OCI-LY7 (cell line): ENCODE measurements at regions not wholly inside any gene's neighbourhood (a gene's known extent, or its start where the extent isn't known, plus 50 kb on each side); places are given as distances from the start of the nearest gene placed in this dataset.
"Not testable (repeated sequence)": the region's sequence is repeated elsewhere in the genome, so short reads cannot be mapped to it uniquely, and the experiment has no call there.

Experiments
- BruUV-seq: library from RNA; stranded (reverse); fragments of 400-500 nt; replicated peaks from 2 replicates; lab custom pipeline; 2021; lab: Mats Ljungman, UMichigan
- CTCF ChIA-PET: fragments of 300-600 bp; sonication (Branson Sonifier 250); formaldehyde crosslinking; loops from one replicate; lab custom pipeline; 2022; ENCODE audit warnings: antibody characterized with exemption; ENCODE audit not compliant: unreplicated experiment; lab: Charles Lee
- POLR2A ChIA-PET: fragments of 300-600 bp; sonication (Branson Sonifier 250); formaldehyde crosslinking; loops from one replicate; lab custom pipeline; 2022; ENCODE audit warnings: antibody characterized with exemption; lab: Charles Lee
- DNase-seq: peaks from one replicate; pipeline ENCODE4 v3.0.0-alpha.2; 2015; ENCODE audit warnings: low spot score
- H2AFZ ChIP-seq: fragments of 200-600 bp; sonication (generic), shearing (Covaris generic); 2 replicates; pipeline ENCODE4 v1.6.1; 2014; ENCODE audit warnings: mild to moderate bottlenecking, antibody characterized with exemption, low read length, moderate library complexity
- H3K27ac ChIP-seq: fragments of 200-600 bp; sonication (generic); 2 replicates; pipeline ENCODE4 v1.5.1; 2014; ENCODE audit warnings: mixed run types, low read depth, mild to moderate bottlenecking, moderate library complexity, low read length, inconsistent platforms; ENCODE audit not compliant: poor library complexity, severe bottlenecking
- H3K36me3 ChIP-seq: fragments of 200-600 bp; sonication (generic); 2 replicates; pipeline ENCODE4 v1.6.1; 2014; ENCODE audit warnings: mild to moderate bottlenecking, antibody characterized with exemption, low read length, moderate library complexity, mixed read lengths; ENCODE audit not compliant: insufficient read depth
- H3K4me1 ChIP-seq: fragments of 200-600 bp; sonication (generic); 2 replicates; pipeline ENCODE4 v1.5.1; 2014; ENCODE audit warnings: mild to moderate bottlenecking, low read length; ENCODE audit not compliant: insufficient read depth, poor library complexity, severe bottlenecking
- H3K4me2 ChIP-seq: fragments of 200-600 bp; sonication (generic); 2 replicates; pipeline ENCODE4 v1.6.1; 2014; ENCODE audit warnings: mild to moderate bottlenecking, low read length
- H3K4me3 ChIP-seq: fragments of 200-600 bp; sonication (generic); 2 replicates; pipeline ENCODE4 v1.5.1; 2014; ENCODE audit warnings: mild to moderate bottlenecking, low read depth, low read length; ENCODE audit not compliant: poor library complexity, severe bottlenecking
- H3K79me2 ChIP-seq: fragments of 200-600 bp; sonication (generic); 2 replicates; pipeline ENCODE4 v1.6.1; 2016; ENCODE audit warnings: low read depth, mild to moderate bottlenecking, low read length, moderate library complexity, mixed read lengths; ENCODE audit not compliant: insufficient read depth
- H3K9me2 ChIP-seq: fragments of 200-600 bp; sonication (generic); 2 replicates; pipeline ENCODE4 v1.6.1; 2016; ENCODE audit warnings: mild to moderate bottlenecking, low read length, mixed read lengths; ENCODE audit not compliant: insufficient read depth
- H3K9me3 ChIP-seq: fragments of 200-600 bp; sonication (generic); 2 replicates; pipeline ENCODE4 v1.6.1; 2014; ENCODE audit warnings: mild to moderate bottlenecking, mixed run types, low read length, mixed read lengths
- H4K20me1 ChIP-seq: fragments of 200-600 bp; sonication (generic); 2 replicates; pipeline ENCODE4 v1.6.1; 2014; ENCODE audit warnings: mild to moderate bottlenecking, antibody characterized with exemption, low read length, moderate library complexity, mixed read lengths; ENCODE audit not compliant: insufficient read depth
- EZH2phosphoT487 ChIP-seq: fragments of 200-600 bp; sonication (generic); IDR thresholded peaks from 2 replicates; pipeline ENCODE4 v1.6.1; 2018; ENCODE audit warnings: low read depth, borderline replicate concordance, mild to moderate bottlenecking, mixed run types, antibody characterized with exemption, low read length, moderate library complexity, mixed read lengths
- intact Hi-C: fragments of 100-400 bp; cut with micrococcal nuclease; formaldehyde crosslinking; loops from one replicate; pipeline ENCODE4 v1.10.0; 2022; ENCODE audit not compliant: unreplicated experiment
- TF ChIP-seq, protein P1 (sequence below): fragments of 200-600 bp; sonication (generic); conservative IDR thresholded peaks from 2 replicates; pipeline ENCODE4 v1.5.1; 2014; ENCODE audit warnings: mild to moderate bottlenecking, antibody characterized with exemption, low read length, moderate library complexity, mixed read lengths

DNA sequence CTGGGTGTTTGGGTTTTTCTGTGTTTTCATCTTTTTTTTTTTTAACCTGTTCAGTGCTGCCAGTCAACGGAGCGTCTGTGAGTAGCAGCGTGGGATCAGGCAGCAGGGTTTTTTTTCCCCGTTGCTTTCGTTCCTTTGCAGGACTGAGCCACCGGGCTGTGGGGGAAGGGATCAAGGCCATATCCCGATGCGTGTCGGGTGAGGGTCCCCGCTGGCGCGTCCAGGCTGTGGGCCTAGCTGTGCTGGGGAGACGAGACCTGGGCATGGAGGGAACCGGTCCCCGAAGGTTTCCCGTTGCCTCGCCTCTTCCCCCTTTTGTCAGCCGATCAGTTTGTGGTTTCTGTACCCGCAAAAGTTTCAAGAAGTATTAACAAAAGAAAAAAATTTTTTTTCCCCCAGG is 218.1 kb downstream of the POTED start:
- not testable (repeated sequence) for H3K36me3 ChIP-seq

DNA sequence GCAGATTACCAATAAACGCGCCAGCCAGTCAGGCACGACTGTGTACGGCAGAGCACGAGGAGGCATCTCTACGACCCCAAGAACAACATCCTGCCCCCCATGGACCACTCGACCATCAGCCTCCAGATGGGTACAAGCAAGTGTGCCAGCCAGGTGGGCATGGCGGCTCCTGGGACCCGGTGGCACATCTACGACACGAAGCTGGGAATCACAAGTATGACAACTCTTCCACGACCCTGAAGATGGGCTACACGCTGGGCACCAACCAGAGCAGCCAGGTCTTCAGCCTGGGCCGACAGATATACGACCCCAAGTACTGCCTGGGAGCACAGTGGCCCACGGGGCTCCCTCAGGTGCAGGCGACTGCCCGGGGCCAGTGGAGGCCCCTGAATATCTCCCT is 217.6 kb downstream of the POTED start:
- Histone ChIP-seq H3K79me2 (no peaks in the 10 kb centered on the region), H3K4me3 (no peak overlapping the region), H3K4me2 (no peak overlapping the region), H3K4me1 (no peaks in the 10 kb centered on the region), H2AFZ (no peak overlapping the region), H4K20me1 (no peaks in the 10 kb centered on the region), H3K27ac (no peak overlapping the region), H3K36me3 (no peaks in the 10 kb centered on the region), H3K9me2 (no peaks in the 10 kb centered on the region), H3K9me3 (no peaks in the 10 kb centered on the region)
- no peak for DNase-seq
- CTCF ChIA-PET = no interaction called here
- intact Hi-C loops = no loop called here
- TF ChIP-seq, protein P1, sequence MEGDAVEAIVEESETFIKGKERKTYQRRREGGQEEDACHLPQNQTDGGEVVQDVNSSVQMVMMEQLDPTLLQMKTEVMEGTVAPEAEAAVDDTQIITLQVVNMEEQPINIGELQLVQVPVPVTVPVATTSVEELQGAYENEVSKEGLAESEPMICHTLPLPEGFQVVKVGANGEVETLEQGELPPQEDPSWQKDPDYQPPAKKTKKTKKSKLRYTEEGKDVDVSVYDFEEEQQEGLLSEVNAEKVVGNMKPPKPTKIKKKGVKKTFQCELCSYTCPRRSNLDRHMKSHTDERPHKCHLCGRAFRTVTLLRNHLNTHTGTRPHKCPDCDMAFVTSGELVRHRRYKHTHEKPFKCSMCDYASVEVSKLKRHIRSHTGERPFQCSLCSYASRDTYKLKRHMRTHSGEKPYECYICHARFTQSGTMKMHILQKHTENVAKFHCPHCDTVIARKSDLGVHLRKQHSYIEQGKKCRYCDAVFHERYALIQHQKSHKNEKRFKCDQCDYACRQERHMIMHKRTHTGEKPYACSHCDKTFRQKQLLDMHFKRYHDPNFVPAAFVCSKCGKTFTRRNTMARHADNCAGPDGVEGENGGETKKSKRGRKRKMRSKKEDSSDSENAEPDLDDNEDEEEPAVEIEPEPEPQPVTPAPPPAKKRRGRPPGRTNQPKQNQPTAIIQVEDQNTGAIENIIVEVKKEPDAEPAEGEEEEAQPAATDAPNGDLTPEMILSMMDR = no peak
- TF ChIP-seq EZH2phosphoT487 = no peak
- no TSS peak for BruUV-seq
- POLR2A ChIA-PET = no interaction called here

More for the DNA sequence above, 218.1 kb downstream of the POTED start:
- H4K20me1 ChIP-seq, H3K9me2 ChIP-seq, H3K4me2 ChIP-seq, DNase-seq, H3K79me2 ChIP-seq, H3K9me3 ChIP-seq, BruUV-seq, H3K4me3 ChIP-seq, H3K27ac ChIP-seq, CTCF ChIA-PET, POLR2A ChIA-PET, H3K4me1 ChIP-seq, H2AFZ ChIP-seq, intact Hi-C loops: not testable (repeated sequence)

DNA sequence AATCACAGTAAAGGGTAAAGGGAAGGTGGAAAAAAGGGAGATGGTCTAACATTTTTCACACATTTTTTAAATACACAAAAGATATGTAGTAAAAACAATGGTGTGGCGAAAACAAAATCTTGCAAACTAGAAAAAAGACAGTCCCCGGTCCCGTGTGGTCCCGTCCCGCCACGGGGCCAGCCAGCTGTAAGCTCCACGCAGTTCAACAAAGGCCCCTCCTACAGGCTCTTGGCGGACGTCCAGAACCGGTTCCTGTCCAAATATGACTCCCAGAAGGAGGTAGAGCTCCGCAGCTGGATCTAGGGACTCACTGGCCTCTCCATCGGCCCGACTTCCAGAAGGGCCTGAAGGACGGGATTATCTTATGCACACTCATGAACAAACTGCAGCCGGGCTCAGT is 216.9 kb downstream of the POTED start:
- H3K27ac ChIP-seq, H2AFZ ChIP-seq, H3K4me3 ChIP-seq, H3K4me1 ChIP-seq, H4K20me1 ChIP-seq, POLR2A ChIA-PET, H3K36me3 ChIP-seq, H3K9me2 ChIP-seq, intact Hi-C loops, H3K9me3 ChIP-seq, CTCF ChIA-PET, H3K4me2 ChIP-seq, H3K79me2 ChIP-seq, BruUV-seq, DNase-seq: not testable (repeated sequence)

DNA sequence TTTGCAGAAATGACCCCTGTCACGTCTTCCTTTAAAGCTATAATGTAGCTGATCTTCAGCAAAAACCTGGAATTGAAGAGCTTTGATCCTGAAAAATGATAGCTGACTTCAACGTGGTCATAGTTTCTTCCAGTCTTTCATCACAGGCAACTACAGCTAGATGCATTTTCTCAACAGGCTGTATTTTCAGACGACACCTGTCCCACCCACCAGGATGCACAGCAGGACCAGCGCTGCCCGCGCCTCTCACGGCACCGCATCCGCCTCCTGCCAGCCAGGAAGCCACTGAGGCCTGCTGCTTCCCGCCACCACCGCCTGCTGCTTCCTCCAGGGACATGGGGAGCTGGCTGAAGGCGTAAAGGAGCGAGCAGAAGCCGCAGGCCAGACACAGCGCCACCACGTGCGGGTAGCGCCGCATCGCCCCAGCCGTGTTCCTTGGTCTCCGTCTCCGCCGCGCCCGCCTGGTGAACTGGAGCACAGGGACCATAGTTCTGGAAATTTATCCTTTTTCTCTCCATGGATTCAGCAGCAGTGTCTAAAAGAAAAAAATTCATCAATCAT is 215.7 kb downstream of the POTED start:
- BruUV-seq, CTCF ChIA-PET: not testable (repeated sequence)

DNA sequence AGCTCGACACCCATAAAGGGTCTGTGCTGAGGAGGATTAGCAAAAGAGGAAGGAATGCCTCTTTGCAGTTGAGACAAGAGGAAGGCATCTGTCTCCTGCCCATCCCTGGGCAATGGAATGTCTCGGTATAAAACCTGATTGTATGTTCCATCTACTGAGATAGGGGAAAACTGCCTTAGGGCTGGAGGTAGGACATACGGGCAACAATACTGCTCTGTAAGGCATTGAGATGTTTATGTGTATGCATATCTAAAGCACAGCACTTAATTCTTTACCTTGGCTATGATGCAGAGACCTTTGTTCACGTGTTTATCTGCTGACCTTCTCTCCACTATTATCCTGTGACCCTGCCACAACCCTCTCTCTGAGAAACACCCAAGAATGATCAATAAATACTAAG is 210.7 kb downstream of the POTED start:
- DNase-seq, H2AFZ ChIP-seq, H3K79me2 ChIP-seq, H3K9me3 ChIP-seq, BruUV-seq, H3K4me3 ChIP-seq, H3K4me2 ChIP-seq, H4K20me1 ChIP-seq, H3K36me3 ChIP-seq, CTCF ChIA-PET, H3K4me1 ChIP-seq, POLR2A ChIA-PET, H3K27ac ChIP-seq, intact Hi-C loops, H3K9me2 ChIP-seq: not testable (repeated sequence)

More for the DNA sequence above, 215.7 kb downstream of the POTED start:
- H2AFZ ChIP-seq, H3K79me2 ChIP-seq, H3K9me3 ChIP-seq, H3K27ac ChIP-seq, POLR2A ChIA-PET, H3K4me1 ChIP-seq, H3K9me2 ChIP-seq, H3K4me2 ChIP-seq, DNase-seq, H4K20me1 ChIP-seq, intact Hi-C loops, H3K36me3 ChIP-seq, H3K4me3 ChIP-seq: not testable (repeated sequence)

DNA sequence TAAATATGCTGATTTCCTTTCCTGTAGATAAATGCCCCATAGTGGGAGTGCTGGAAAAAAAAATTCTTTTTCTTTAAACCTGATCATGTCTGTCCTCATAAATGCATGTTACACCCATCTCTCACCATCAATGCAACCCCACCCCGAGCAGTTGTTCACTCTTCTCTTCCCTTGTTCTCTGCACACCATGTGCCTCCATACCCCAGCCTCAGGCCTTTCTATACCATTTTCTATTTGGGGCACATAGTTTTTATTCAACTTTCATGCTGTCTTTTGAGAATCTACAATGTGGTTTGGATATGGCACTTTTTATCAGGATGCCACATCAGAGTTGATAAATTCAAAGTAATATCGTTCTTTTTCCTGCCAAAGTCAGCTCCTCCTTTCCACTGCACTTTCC is 202.6 kb downstream of the POTED start:
- POLR2A ChIA-PET, H3K27ac ChIP-seq, H2AFZ ChIP-seq, H3K4me3 ChIP-seq, H3K36me3 ChIP-seq, intact Hi-C loops, H3K9me2 ChIP-seq, CTCF ChIA-PET, H3K79me2 ChIP-seq, DNase-seq, H4K20me1 ChIP-seq, BruUV-seq, H3K4me1 ChIP-seq, H3K4me2 ChIP-seq, H3K9me3 ChIP-seq: not testable (repeated sequence)
